ENCODE measurements at regions not wholly inside any gene's neighbourhood (a gene's known extent, or its start where the extent isn't known, plus 50 kb on each side); places are given as distances from the start of the nearest gene placed in this dataset.

- DNase-seq (ENCODE audit: extremely low read depth, low read depth), result no peak
- TF ChIP-seq CTCF (IDR thresholded peaks at IDR 0.05; ENCODE audit: low read depth, low read length), result no peak
These were observed 330.2 kb downstream of the RBM43 start for GRCh38 chr2:150931451-150931850.

DNA sequence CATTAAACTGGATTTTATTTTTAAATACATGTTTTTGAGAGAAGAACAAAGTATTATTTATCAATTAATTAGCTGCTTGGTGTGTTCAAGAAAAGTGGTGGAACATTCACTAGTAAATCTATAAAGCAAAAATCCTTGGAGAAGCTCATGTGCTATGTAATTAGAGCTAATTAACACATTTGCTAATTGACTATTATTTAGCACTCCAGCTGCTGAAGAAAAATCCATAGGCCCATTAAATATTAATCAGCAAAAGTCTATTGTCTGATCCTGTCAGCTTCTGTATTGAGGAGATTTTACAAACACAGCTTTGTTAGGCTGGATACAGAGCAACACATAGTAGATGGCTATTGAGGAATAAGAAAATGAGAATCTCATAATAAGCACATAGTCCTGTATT is 336.1 kb downstream of the RBM43 start:
- no peak for DNase-seq (ENCODE audit: extremely low read depth, low read depth)
- no peak for TF ChIP-seq CTCF (IDR thresholded peaks at IDR 0.05; ENCODE audit: low read depth, low read length)

- no peak for TF ChIP-seq CTCF (IDR thresholded peaks at IDR 0.05; ENCODE audit: low read depth, low read length)
- no peak for DNase-seq (ENCODE audit: extremely low read depth, low read depth)
These were observed 336.8 kb downstream of the RBM43 start for GRCh38 chr2:150924878-150925277.

DNA sequence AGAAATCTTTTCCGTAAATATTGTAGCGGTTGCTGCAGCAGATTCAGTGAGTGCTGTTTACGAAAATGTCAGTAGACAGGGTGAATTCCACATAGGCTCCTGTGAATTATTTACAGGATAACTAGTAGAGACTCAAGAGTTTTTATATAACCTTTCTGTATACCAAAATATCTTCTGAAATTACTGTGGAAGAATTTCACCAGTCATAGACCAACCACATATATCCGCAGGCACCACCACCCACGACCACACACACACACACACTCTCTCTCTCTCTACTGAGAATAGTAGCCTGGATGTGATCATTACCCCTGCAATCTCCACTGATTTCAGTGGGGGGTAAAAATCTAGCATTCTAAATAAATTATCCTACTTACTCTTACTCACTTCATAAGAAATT is 341.8 kb downstream of the RBM43 start:
- TF ChIP-seq CTCF (IDR thresholded peaks at IDR 0.05; ENCODE audit: low read depth, low read length), result no peak
- DNase-seq (ENCODE audit: extremely low read depth, low read depth), result no peak

GRCh38 chr2:150917961-150918713 is 343.5 kb downstream of the RBM43 start:
- no peak for DNase-seq (ENCODE audit: extremely low read depth, low read depth)
- TF ChIP-seq CTCF (IDR thresholded peaks at IDR 0.05; ENCODE audit: low read depth, low read length), result no peak

- TF ChIP-seq CTCF (IDR thresholded peaks at IDR 0.05; ENCODE audit: low read depth, low read length), result no peak
- no peak for DNase-seq (ENCODE audit: extremely low read depth, low read depth)
These were observed 344.9 kb downstream of the RBM43 start for GRCh38 chr2:150916467-150917396.

DNA sequence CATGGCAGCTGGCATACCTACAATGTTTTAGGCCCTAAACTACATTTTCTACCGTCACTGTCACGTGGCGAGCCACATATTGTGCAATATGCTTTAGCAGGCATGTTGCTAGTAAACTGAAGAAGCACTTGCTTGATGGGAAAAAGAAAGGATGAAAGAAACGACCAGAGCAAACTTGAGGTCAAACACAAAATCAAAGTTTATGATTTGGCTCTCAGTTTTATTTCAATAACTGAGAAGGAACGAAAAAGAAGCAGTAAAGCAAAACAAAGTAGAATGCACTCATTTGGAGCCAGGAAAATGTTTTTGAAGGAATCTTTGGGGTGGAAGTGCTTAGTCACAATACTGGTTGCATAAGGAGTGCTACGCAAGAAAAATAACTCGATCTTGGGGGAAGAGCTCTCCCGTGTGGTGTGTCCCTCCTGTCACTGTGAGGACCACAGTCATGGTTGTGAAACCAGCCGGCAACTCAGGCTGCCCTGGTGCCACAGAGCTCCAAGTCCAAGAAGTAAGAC is 349.8 kb downstream of the RBM43 start:
- TF ChIP-seq CTCF (IDR thresholded peaks at IDR 0.05; ENCODE audit: low read depth, low read length), result peak; percentile 51
- DNase-seq (ENCODE audit: extremely low read depth, low read depth), result peak; percentile 86

Data from AG09319 (cell line).